HG03066 (cell line): ENCODE measurements at regions not wholly inside any gene's neighbourhood (a gene's known extent, or its start where the extent isn't known, plus 50 kb on each side); places are given as distances from the start of the nearest gene placed in this dataset.
A peak's percentile ranks its signal among the peaks of the same experiment; 100 is the strongest.
"Not testable (repeated sequence)": the region's sequence is repeated elsewhere in the genome, so short reads cannot be mapped to it uniquely, and the experiment has no call there.

ENCODE experiments used
- ATAC-seq: cut with Tn5 transposase; IDR thresholded peaks from one replicate; pipeline ENCODE4 v1.9.1; 2021; ENCODE audit warnings: low read depth; ENCODE audit not compliant: unreplicated experiment

DNA sequence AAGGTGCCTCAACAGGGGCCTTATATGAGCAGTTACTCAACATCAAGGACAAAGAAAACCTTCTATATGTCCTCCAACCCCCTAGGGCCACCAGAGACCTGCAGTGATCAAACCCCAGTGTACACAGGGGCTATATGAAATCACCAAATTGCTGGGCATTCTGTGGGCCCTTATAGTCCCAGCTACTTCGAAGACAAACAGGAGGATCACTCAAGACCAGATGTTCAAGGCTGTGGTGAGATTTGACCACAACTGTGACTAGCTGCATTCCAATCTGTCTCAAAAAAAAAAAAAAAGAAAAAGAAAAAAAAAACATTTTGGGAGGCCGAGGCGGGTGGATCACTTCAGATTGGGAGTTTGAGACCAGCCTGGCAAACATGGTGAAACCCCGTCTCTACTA is 51.0 kb upstream of the PRB2 start:
- no peak for ATAC-seq

DNA sequence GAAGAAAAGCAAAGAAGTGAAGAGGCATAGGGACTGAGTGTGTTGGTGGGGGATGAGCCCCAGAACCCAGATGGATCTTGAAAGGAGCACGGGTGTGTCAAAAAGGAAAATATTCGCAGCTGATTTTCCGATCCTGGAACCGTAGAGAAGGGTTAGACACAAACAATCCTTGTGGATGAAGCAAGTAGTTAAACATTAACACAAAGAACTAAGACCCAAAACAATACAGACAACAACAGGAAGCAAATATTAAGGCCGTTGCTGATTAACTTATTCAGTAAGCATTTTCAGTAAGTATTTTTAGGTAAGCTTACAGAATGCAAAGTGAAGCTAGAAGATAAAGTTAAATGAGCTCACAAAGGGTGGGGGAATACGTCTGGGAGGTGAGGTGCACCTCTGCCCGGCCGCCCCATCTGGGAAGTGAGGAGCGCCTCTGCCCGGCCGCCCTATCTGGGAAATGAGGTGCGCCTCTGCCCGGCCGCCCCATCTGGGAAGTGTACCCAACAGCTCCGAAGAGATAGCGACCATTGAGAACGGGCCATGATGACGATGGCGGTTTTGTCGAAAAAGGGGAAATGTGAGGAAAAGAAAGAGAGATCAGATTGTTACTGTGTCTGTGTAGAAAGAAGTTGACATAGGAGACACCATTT is 62.8 kb upstream of the PRB2 start:
- no peak for ATAC-seq

- ATAC-seq: no peak
These were observed 65.1 kb upstream of the PRB2 start for GRCh38 chr12:11460343-11461023.

GRCh38 chr12:11461433-11461832 is 66.1 kb upstream of the PRB2 start:
- no peak for ATAC-seq

DNA sequence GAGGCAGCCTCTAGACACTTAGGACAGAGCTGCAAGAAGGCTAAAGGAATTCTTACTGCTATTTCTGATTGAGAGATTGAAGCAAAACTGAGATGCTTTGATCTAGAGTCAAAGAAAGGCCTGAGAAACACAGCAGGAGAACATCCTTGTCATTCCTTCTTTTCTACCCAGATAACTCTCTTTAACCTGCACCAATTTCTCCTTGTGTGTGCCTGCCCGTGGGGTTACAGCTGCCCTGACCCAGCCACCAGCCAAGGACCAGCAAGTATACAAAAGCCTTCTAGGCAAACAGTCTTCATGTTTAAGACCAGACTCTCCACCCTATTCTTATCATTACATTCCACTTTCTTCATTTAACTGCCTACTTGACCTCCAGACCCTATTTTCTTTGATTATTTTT is 81.7 kb upstream of the PRB2 start:
- no peak for ATAC-seq

DNA sequence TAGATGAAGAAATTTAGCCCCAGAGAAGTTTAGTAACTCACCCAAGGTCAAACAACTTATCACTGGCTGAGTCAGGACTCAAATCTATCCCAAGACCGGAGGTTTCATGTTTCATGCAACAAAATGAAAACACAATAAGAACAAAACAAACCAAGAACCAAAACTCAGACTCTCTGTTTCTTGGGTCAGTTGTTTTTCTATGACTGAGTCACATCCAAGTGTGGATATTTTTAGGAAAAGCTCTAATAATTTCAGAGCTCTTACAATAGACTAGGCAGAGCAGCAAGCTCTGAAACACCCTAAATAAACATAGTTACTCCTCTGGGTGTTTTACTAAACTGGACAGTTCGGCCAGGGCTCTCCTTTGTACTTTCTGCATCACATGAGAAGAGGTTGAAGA is 87.6 kb upstream of the PRB2 start:
- ATAC-seq: no peak

DNA sequence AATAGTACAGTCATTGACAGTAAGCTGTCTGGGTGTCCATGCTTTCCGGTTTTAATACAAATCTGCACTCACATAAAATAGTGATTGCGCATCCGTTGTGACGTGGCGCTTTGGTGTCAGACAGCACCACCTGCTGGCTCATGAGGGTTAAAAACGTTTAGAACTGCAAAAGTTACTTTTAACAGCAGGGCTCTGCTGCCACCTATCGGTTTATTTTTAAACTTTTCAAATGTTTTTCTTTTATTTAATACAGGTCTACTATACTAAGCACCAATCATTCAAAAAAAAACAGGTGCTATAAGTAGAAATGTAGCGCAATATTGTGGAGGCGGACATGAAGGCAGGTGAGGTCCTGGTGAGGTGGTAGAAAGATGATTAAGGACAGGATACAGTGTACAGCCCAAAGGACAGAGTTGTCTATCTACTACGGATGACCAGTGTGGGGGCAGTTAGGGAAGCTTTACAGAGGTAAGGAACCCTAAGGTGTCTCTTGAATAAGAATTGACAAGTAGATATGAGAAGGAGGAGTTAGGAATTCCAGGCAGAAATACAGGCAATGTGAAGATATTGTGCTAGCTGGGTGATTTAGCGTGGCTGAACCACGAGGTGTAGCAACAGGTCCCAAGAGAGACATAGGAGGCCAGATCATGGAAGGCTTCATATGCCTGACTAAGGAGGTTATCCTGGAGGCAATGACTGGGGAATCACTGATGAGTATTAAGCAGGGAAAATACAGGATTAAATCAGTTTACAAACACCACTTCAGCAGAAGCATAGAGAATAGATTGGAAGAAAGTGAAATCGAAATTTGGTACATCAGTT is 91.5 kb upstream of the PRB2 start:
- peak; percentile 92 for ATAC-seq

DNA sequence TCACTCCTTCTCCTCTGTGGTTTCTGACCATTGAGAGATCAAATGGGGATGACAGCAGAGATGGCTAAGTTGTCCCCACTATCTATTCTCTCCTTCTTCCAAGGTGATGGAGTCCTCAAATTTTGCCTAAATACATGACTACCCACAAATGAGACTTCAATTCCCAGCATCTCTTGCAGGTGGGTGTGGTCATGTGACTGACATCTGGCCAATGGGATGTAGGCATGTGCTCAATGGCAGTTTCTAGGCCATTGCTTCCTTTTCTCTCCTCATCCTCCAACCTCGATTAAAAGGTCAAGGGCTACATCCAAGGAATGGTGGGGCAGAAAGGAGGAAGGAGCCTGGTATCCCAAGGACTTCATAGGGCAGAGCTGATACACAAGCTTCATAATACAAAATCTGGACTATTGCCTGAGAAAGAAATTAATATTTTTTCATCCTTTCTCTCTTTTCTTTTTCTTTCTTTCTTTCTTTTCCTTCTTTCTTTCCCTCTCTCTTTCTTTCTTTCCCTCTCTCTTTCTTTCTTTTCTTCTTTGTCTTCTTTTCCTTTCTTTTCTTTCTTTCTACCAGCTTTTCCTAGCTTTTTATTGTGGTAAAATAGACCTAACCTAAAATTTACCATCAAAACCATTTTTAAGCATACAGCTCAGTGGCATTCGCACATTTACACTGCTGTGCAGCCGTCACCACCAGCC is 100.9 kb upstream of the PRB2 start:
- no peak for ATAC-seq

GRCh38 chr12:11497438-11497837 is 102.1 kb upstream of the PRB2 start:
- ATAC-seq: no peak

DNA sequence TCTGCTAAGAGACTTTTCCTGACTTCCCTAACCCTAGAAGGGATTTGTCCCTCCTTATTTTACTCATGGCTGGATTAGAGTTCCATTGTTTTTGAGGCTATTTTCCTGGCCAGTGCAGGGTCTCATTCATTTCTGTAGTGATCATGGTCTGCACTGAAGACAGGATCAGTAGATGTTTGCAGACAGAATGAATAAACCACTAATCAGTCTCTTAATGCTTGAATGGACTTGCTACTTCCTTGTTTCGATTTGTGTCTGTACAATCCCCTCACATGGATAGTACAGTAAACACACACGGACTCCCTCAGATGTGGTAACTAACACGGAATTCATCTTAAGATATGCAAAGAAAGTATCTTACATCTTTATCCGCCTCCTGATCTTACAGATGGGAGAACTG is 102.6 kb upstream of the PRB2 start:
- peak; percentile 82 for ATAC-seq

- not testable (repeated sequence) for ATAC-seq
These were observed 103.2 kb upstream of the PRB2 start for GRCh38 chr12:11498574-11498973.

- no peak for ATAC-seq
These were observed 104.4 kb upstream of the PRB2 start for GRCh38 chr12:11499806-11500187.

DNA sequence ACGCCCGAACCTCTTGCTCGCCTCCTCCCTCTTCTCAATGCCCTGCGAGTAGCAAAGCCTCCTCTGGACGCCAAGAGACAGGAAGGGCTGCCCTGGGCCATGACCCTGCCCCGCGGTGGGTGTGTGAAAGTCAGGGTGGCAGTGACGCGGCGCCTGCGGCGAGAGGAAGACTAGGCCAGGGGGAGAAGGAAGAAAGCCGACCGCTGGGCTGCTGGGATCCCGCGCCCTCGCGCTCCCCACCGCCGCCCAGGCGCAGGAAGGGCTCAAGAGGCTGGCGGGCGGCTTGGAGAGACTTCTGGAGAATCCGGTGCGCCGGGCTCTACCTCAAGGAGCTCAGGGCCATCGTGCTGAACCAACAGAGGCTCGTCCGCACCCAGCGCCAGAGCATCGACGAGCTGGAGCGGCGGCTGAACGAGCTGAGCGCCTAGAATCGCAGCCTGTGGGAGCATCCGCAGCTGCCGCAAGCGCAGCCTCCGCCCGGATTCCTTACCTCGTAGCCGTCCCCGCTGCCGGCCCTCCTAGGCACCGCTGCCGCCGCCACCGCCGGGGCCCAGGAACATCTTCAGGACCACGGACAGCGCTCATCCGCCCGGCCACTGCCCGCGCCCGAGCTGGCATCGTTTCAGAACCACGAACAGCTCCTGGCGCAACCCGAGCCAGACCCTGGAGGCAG is 105.0 kb upstream of the PRB2 start:
- ATAC-seq: no peak

DNA sequence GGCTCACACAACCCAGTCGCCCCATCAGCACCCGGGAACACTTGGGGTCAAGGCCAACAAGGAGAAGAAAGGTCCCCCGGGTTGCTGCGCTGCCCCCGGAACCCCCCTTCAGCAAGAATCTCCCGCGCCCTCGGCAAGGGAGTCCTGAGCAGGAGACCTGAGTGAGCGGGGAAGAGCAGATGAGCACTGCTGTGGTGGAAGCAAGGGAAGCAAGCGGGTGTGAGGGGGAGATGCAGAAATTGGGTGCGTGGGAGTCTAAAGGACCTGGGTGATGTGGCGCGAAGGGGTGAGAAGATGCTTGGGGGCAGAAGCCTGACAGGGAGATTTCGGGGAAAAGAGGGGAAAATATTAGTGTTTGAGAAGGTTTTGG is 105.5 kb upstream of the PRB2 start:
- no peak for ATAC-seq

GRCh38 chr12:11508699-11509098 is 113.3 kb upstream of the PRB2 start:
- ATAC-seq: no peak

- no peak for ATAC-seq
These were observed 114.0 kb upstream of the PRB2 start for GRCh38 chr12:11509326-11509725.

- ATAC-seq: no peak
These were observed 115.3 kb upstream of the PRB2 start for GRCh38 chr12:11510671-11511070.

DNA sequence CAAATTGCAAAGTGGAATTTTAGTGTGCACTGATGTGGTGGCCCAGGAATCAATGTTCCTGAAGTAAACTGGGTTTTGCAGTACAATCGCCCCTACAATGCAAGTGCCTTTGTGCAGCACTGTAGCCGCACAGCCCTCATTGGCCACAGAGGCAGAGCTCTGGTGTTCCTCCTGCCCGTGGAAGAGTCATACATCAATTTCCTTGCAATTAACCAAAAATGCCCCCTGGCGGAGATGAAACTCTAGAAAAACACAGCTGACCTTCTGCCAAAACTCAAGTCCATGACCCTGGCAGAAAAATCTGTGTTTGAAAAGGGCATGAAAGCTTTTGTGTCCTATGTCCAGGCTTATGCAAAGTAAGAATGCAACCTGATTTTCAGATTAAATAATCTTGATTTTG is 117.9 kb upstream of the PRB2 start:
- no peak for ATAC-seq

- no peak for ATAC-seq
These were observed 121.7 kb upstream of the PRB2 start for GRCh38 chr12:11517080-11517479.

GRCh38 chr12:11524446-11524845 is 125.0 kb upstream of the ETV6 start:
- ATAC-seq: no peak

GRCh38 chr12:11534064-11534463 is 115.4 kb upstream of the ETV6 start:
- no peak for ATAC-seq
